ENCODE measurements at regions not wholly inside any gene's neighbourhood (a gene's known extent, or its start where the extent isn't known, plus 50 kb on each side); places are given as distances from the start of the nearest gene placed in this dataset.

- TF ChIP-seq CTCF (IDR thresholded peaks at IDR 0.05) = no peak
- H3K36me3 Mint-ChIP-seq (ENCODE audit: low read depth) = no peaks in the 10 kb centered on the region
- Histone ChIP-seq H3K9me3 (ENCODE audit: control insufficient read depth in 1 of 2, insufficient read depth in 1 of 2, low read length in 2 of 2) (no peaks in the 10 kb centered on the region), H3K27ac (ENCODE audit: low read depth in 1 of 2, low read length in 2 of 2) (no peak overlapping the region), H3K27me3 (ENCODE audit: control insufficient read depth in 1 of 2, insufficient read depth in 2 of 2, low read length in 2 of 2) (no peaks in the 10 kb centered on the region), H3K36me3 (ENCODE audit: insufficient read depth, low read length) (no peaks in the 10 kb centered on the region), H3K4me3 (ENCODE audit: low read length) (no peak overlapping the region), H3K4me1 (ENCODE audit: insufficient read depth, low read length) (no peaks in the 10 kb centered on the region)
- intact Hi-C loops (cut with DNase I, micrococcal nuclease) = no loop called here
- H3K4me3 Mint-ChIP-seq = no peak overlapping the region
- CTCF ChIA-PET = no interaction called here
- no peaks in the 10 kb centered on the region for H3K27me3 Mint-ChIP-seq
- DNase-seq (no peak), ATAC-seq (ENCODE audit: poor library complexity) (no peak)
- peaks cover 4% of the 10 kb centered on the region for H3K9me3 Mint-ChIP-seq
- no peak overlapping the region for H3K27ac Mint-ChIP-seq
- H3K4me1 Mint-ChIP-seq (ENCODE audit: low read depth) = no peaks in the 10 kb centered on the region
- POLR2A ChIA-PET = no interaction called here
These were observed 239.0 kb upstream of the MID1 start for GRCh38 chrX:10859353-10859752.

- no peak for TF ChIP-seq CTCF (IDR thresholded peaks at IDR 0.05)
- Mint-ChIP-seq H3K9me3 (no peaks in the 10 kb centered on the region), H3K4me3 (no peak overlapping the region), H3K4me1 (ENCODE audit: low read depth) (no peaks in the 10 kb centered on the region), H3K36me3 (ENCODE audit: low read depth) (peaks cover 5% of the 10 kb centered on the region), H3K27ac (no peak overlapping the region), H3K27me3 (no peaks in the 10 kb centered on the region)
- Histone ChIP-seq H3K9me3 (ENCODE audit: control insufficient read depth in 1 of 2, insufficient read depth in 1 of 2, low read length in 2 of 2) (no peaks in the 10 kb centered on the region), H3K4me3 (ENCODE audit: low read length) (no peak overlapping the region), H3K27ac (ENCODE audit: low read depth in 1 of 2, low read length in 2 of 2) (no peak overlapping the region), H3K27me3 (ENCODE audit: control insufficient read depth in 1 of 2, insufficient read depth in 2 of 2, low read length in 2 of 2) (no peaks in the 10 kb centered on the region), H3K4me1 (ENCODE audit: insufficient read depth, low read length) (no peaks in the 10 kb centered on the region), H3K36me3 (ENCODE audit: insufficient read depth, low read length) (no peaks in the 10 kb centered on the region)
- DNase-seq (no peak), ATAC-seq (ENCODE audit: poor library complexity) (no peak)
- intact Hi-C loops (cut with DNase I, micrococcal nuclease) = no loop called here
- ChIA-PET POLR2A (no interaction called here), CTCF (no interaction called here)
These were observed 235.1 kb upstream of the HCCS start for GRCh38 chrX:10875995-10876394.

DNA sequence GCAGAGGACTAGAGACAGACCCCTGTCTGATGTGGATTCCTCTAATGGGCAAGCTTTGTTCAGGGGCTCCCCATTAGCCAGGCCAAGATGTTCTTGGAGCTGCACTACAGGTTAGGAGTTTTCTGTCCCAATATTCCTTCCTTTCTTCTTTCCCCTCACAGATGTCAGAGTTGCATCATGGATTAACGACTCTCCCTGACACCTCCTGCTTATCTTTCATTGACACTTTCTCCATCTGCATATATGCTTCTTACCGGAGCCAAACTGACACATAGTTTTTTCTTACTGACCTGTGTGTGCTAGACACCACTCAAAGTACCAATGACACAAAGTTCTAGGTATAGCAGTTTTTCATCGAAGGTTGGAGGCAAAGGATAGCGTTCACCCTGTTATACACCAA is 228.6 kb upstream of the HCCS start:
- no peak overlapping the region for H3K4me3 ChIP-seq (ENCODE audit: low read length)
- peaks cover 5% of the 10 kb centered on the region for H3K9me3 Mint-ChIP-seq
- H3K27me3 Mint-ChIP-seq = no peaks in the 10 kb centered on the region
- no peaks in the 10 kb centered on the region for H3K36me3 ChIP-seq (ENCODE audit: insufficient read depth, low read length)
- no peaks in the 10 kb centered on the region for H3K4me1 Mint-ChIP-seq (ENCODE audit: low read depth)
- ChIA-PET CTCF (no interaction called here), POLR2A (no interaction called here)
- H3K9me3 ChIP-seq (ENCODE audit: control insufficient read depth in 1 of 2, insufficient read depth in 1 of 2, low read length in 2 of 2) = no peaks in the 10 kb centered on the region
- no peak for TF ChIP-seq CTCF (IDR thresholded peaks at IDR 0.05)
- H3K4me3 Mint-ChIP-seq = no peak overlapping the region
- no peak for DNase-seq
- H3K27ac Mint-ChIP-seq = no peak overlapping the region
- H3K36me3 Mint-ChIP-seq (ENCODE audit: low read depth) = no peaks in the 10 kb centered on the region
- ATAC-seq (ENCODE audit: poor library complexity) = no peak
- H3K4me1 ChIP-seq (ENCODE audit: insufficient read depth, low read length) = no peaks in the 10 kb centered on the region
- H3K27ac ChIP-seq (ENCODE audit: low read depth in 1 of 2, low read length in 2 of 2) = no peak overlapping the region
- no peaks in the 10 kb centered on the region for H3K27me3 ChIP-seq (ENCODE audit: control insufficient read depth in 1 of 2, insufficient read depth in 2 of 2, low read length in 2 of 2)
- intact Hi-C loops (cut with DNase I, micrococcal nuclease) = no loop called here

All from CD4-positive, alpha-beta T cell (primary cell).